Effector CD4-positive, alpha-beta T cell (primary cell): ENCODE measurements at regions not wholly inside any gene's neighbourhood (a gene's known extent, or its start where the extent isn't known, plus 50 kb on each side); places are given as distances from the start of the nearest gene placed in this dataset.
"Not testable (repeated sequence)": the region's sequence is repeated elsewhere in the genome, so short reads cannot be mapped to it uniquely, and the experiment has no call there.

Experiments
- DNase-seq: peaks from one replicate; pipeline ENCODE4 v3.0.0-alpha.2; 2020

GRCh38 chr1:143574891-143575520, 396.8 kb downstream of the FAM72C start:
- no peak for DNase-seq

- DNase-seq = not testable (repeated sequence)
These were observed 399.1 kb downstream of the FAM72C start for GRCh38 chr1:143572661-143573060.

GRCh38 chr1:143563761-143564160, 408.0 kb downstream of the FAM72C start:
- DNase-seq = not testable (repeated sequence)

- no peak for DNase-seq
These were observed 418.2 kb downstream of the FAM72C start for GRCh38 chr1:143553627-143554026.

GRCh38 chr1:143504703-143505102, 467.1 kb downstream of the FAM72C start:
- DNase-seq = not testable (repeated sequence)

- DNase-seq = not testable (repeated sequence)
These were observed 467.7 kb downstream of the FAM72C start for GRCh38 chr1:143504080-143504479.

GRCh38 chr1:143503048-143503447, 468.7 kb downstream of the FAM72C start:
- DNase-seq = not testable (repeated sequence)

GRCh38 chr1:143502038-143502437, 469.7 kb downstream of the FAM72C start:
- DNase-seq = not testable (repeated sequence)

GRCh38 chr1:143498059-143498749, 473.6 kb downstream of the FAM72C start:
- not testable (repeated sequence) for DNase-seq

- DNase-seq = no peak
These were observed 474.4 kb downstream of the FAM72C start for GRCh38 chr1:143497374-143497747.

GRCh38 chr1:143496526-143497373, 475.0 kb downstream of the FAM72C start:
- not testable (repeated sequence) for DNase-seq
